Panc1 (cell line): ENCODE measurements at regions not wholly inside any gene's neighbourhood (a gene's known extent, or its start where the extent isn't known, plus 50 kb on each side); places are given as distances from the start of the nearest gene placed in this dataset.

Source experiments
- ATAC-seq: fragments of 200-7000 bp; cut with Tn5 transposase; 2 replicates; pipeline ENCODE4 v1.9.1; 2020; ENCODE audit warnings: mild to moderate bottlenecking, moderate library complexity
- BruUV-seq: library from RNA; stranded (reverse); fragments of 400-500 nt; replicated peaks from 2 replicates; lab custom pipeline; 2021; lab: Mats Ljungman, UMichigan
- CTCF ChIA-PET: fragments of 300-600 bp; sonication (Branson Sonifier 250); formaldehyde crosslinking; loops from one replicate; lab custom pipeline; 2022; ENCODE audit warnings: antibody characterized with exemption; lab: Charles Lee
- POLR2A ChIA-PET: fragments of 300-600 bp; sonication (Branson Sonifier 250); formaldehyde crosslinking; loops from one replicate; lab custom pipeline; 2022; ENCODE audit warnings: antibody characterized with exemption; lab: Charles Lee
- DNase-seq: peaks from one replicate; pipeline ENCODE4 v3.0.0-alpha.2; 2010; ENCODE audit warnings: low read depth, low spot score
- H3K27ac ChIP-seq: 2 replicates; pipeline ENCODE4 v1.5.1; 2011; ENCODE audit warnings: mild to moderate bottlenecking, low read length, inconsistent platforms
- H3K27me3 ChIP-seq: fragments of 200-500 bp; sonication (Bioruptor generic); 2 replicates; pipeline ENCODE4 v1.6.0; 2014; ENCODE audit warnings: low read length, inconsistent platforms; ENCODE audit not compliant: control insufficient read depth, insufficient read depth
- H3K36me3 ChIP-seq: fragments of 200-500 bp; sonication (Bioruptor generic); 2 replicates; pipeline ENCODE4 v1.5.1; 2014; ENCODE audit warnings: inconsistent platforms, mild to moderate bottlenecking, low read length, moderate library complexity; ENCODE audit not compliant: control insufficient read depth, insufficient read depth
- H3K4me1 ChIP-seq: 2 replicates; pipeline ENCODE4 v1.5.1; 2011; ENCODE audit warnings: inconsistent platforms, mild to moderate bottlenecking, low read length, moderate library complexity; ENCODE audit not compliant: control insufficient read depth, insufficient read depth
- H3K4me3 ChIP-seq, 2 experiments: 2 replicates each; pipeline ENCODE4 v1.5.1; 2011 to 2012; ENCODE audit warnings: low read depth in 2 of 2, low read length in 2 of 2, mild to moderate bottlenecking in 2 of 2, inconsistent platforms in 1 of 2, moderate library complexity in 1 of 2
- H3K9me3 ChIP-seq: fragments of 200-500 bp; sonication (Bioruptor generic); 2 replicates; pipeline ENCODE4 v1.5.1; 2014; ENCODE audit warnings: low read depth, mild to moderate bottlenecking, inconsistent platforms, low read length, moderate library complexity; ENCODE audit not compliant: control insufficient read depth, insufficient read depth
- POLR2AphosphoS5 ChIP-seq: IDR thresholded peaks from 2 replicates; pipeline ENCODE4 v1.6.1; 2012; ENCODE audit warnings: mild to moderate bottlenecking, low read depth, low read length, moderate library complexity
- SIN3A ChIP-seq: IDR thresholded peaks from 2 replicates; pipeline ENCODE4 v1.6.1; 2012; ENCODE audit warnings: low read depth, mild to moderate bottlenecking, low read length, moderate library complexity, borderline replicate concordance; ENCODE audit not compliant: insufficient read depth
- TCF7L2 ChIP-seq: IDR thresholded peaks from 2 replicates; pipeline ENCODE4 v1.6.1; 2011; ENCODE audit warnings: mild to moderate bottlenecking, low read depth, low read length, inconsistent platforms
- in situ Hi-C: cut with HindIII; loops from 2 replicates; pipeline ENCODE4 v1.10.0; 2016; ENCODE audit warnings: low sequenced_read_pairs, low pct_unique_long_range_greater_than_20kb
- intact Hi-C: fragments of 100-400 bp; cut with micrococcal nuclease; formaldehyde crosslinking; loops from one replicate; pipeline ENCODE4 v1.10.0; 2022; ENCODE audit not compliant: unreplicated experiment
- TF ChIP-seq, protein P1 (sequence below): fragments of 450-650 bp; IDR thresholded peaks from 2 replicates; pipeline ENCODE4 v1.5.1; 2017; ENCODE audit warnings: mild to moderate bottlenecking
- TF ChIP-seq, protein P2 (sequence below), 2 experiments: IDR thresholded peaks; 2 replicates each; pipeline ENCODE4 v1.6.1; 2011 to 2012; ENCODE audit warnings: low read depth in 2 of 2, control low read depth in 1 of 2, low read length in 1 of 2, mild to moderate bottlenecking in 1 of 2, moderate library complexity in 1 of 2; ENCODE audit not compliant: insufficient read depth in 1 of 2

DNA sequence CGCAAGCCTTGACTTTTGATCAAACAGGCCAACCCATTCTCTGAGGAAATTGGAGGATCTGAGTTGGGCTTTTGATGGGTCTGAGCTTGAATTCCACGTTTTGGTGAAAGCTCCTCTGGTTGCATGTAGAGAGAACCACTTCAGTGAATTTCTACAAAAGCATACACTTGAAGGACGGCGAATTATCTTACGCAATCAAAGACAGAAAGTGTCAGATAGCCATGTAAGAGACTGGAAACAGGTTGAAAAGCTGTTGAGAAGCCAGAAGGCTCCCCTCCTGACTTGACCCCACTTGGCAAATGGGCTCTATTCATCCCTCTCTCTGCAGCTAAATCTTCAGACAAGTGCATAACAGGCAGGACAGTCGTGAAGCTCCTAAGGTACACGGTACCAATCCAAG lies 809.1 kb downstream of the BCL11B start:
- TF ChIP-seq SIN3A: no peak
- TF ChIP-seq TCF7L2: no peak
- no peak for TF ChIP-seq POLR2AphosphoS5
- TF ChIP-seq, protein P1, sequence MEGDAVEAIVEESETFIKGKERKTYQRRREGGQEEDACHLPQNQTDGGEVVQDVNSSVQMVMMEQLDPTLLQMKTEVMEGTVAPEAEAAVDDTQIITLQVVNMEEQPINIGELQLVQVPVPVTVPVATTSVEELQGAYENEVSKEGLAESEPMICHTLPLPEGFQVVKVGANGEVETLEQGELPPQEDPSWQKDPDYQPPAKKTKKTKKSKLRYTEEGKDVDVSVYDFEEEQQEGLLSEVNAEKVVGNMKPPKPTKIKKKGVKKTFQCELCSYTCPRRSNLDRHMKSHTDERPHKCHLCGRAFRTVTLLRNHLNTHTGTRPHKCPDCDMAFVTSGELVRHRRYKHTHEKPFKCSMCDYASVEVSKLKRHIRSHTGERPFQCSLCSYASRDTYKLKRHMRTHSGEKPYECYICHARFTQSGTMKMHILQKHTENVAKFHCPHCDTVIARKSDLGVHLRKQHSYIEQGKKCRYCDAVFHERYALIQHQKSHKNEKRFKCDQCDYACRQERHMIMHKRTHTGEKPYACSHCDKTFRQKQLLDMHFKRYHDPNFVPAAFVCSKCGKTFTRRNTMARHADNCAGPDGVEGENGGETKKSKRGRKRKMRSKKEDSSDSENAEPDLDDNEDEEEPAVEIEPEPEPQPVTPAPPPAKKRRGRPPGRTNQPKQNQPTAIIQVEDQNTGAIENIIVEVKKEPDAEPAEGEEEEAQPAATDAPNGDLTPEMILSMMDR: no peak
- TF ChIP-seq, protein P2, sequence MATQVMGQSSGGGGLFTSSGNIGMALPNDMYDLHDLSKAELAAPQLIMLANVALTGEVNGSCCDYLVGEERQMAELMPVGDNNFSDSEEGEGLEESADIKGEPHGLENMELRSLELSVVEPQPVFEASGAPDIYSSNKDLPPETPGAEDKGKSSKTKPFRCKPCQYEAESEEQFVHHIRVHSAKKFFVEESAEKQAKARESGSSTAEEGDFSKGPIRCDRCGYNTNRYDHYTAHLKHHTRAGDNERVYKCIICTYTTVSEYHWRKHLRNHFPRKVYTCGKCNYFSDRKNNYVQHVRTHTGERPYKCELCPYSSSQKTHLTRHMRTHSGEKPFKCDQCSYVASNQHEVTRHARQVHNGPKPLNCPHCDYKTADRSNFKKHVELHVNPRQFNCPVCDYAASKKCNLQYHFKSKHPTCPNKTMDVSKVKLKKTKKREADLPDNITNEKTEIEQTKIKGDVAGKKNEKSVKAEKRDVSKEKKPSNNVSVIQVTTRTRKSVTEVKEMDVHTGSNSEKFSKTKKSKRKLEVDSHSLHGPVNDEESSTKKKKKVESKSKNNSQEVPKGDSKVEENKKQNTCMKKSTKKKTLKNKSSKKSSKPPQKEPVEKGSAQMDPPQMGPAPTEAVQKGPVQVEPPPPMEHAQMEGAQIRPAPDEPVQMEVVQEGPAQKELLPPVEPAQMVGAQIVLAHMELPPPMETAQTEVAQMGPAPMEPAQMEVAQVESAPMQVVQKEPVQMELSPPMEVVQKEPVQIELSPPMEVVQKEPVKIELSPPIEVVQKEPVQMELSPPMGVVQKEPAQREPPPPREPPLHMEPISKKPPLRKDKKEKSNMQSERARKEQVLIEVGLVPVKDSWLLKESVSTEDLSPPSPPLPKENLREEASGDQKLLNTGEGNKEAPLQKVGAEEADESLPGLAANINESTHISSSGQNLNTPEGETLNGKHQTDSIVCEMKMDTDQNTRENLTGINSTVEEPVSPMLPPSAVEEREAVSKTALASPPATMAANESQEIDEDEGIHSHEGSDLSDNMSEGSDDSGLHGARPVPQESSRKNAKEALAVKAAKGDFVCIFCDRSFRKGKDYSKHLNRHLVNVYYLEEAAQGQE (IDR thresholded peaks at IDR 0.05; ENCODE audit: insufficient read depth in 1 of 2, low read depth in 2 of 2, low read length in 1 of 2): no peak
- Histone ChIP-seq H3K27ac (no peak overlapping the region), H3K9me3 (no peaks in the 10 kb centered on the region), H3K4me1 (no peaks in the 10 kb centered on the region), H3K27me3 (no peaks in the 10 kb centered on the region), H3K4me3 (no peak overlapping the region), H3K36me3 (no peaks in the 10 kb centered on the region)
- no TSS peak for BruUV-seq
- POLR2A ChIA-PET: no interaction called here
- CTCF ChIA-PET: no interaction called here
- in situ Hi-C loops (no loop called here), intact Hi-C loops (no loop called here)
- no peak for DNase-seq
- ATAC-seq: no peak

DNA sequence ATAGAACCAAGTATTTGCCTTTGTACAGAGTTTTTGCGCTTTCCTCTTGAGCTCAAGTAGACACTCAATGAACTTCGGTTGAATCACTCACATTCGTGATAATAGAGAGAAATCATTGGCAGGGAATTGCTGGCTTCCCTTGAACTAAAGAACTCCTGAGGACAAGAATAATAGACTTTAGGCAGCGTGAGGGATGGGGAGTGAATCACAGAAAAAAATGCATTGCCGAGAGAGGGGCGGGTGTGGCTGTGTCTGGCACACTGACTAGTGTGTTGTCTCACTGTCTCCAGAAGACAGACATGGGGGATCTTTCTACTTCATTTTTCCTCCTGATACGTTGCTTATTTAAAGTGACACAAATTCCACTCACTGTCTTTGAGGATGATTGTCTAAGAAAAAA lies 805.2 kb downstream of the BCL11B start:
- H3K4me1 ChIP-seq: no peaks in the 10 kb centered on the region
- POLR2A ChIA-PET: no interaction called here
- DNase-seq (no peak), ATAC-seq (no peak)
- CTCF ChIA-PET: no interaction called here
- no TSS peak for BruUV-seq
- TF ChIP-seq POLR2AphosphoS5: no peak
- TF ChIP-seq, protein P2 (IDR thresholded peaks at IDR 0.05; ENCODE audit: insufficient read depth in 1 of 2, low read depth in 2 of 2, low read length in 1 of 2): no peak
- TF ChIP-seq SIN3A: no peak
- TF ChIP-seq, protein P1: no peak
- TF ChIP-seq TCF7L2: no peak
- H3K9me3 ChIP-seq: no peaks in the 10 kb centered on the region
- in situ Hi-C loops: no loop called here
- no peaks in the 10 kb centered on the region for H3K36me3 ChIP-seq
- intact Hi-C loops: no loop called here
- H3K4me3 ChIP-seq: no peak overlapping the region
- no peaks in the 10 kb centered on the region for H3K27me3 ChIP-seq
- H3K27ac ChIP-seq: no peak overlapping the region
